ENCODE measurements at regions not wholly inside any gene's neighbourhood (a gene's known extent, or its start where the extent isn't known, plus 50 kb on each side); places are given as distances from the start of the nearest gene placed in this dataset.

- CTCF ChIA-PET: interaction anchor here (1.4 kb wide), 1 partner anchor 55 kb away, joined by 5 read pairs; no protein-coding TSS in a partner anchor
- no TSS peak for BruUV-seq (replicated peaks)
- H3K9ac ChIP-seq (replicated peaks; ENCODE audit: extremely low read depth, insufficient read depth, low read length): no peak overlapping the region
Measured at GRCh38 chr3:16104156-16104555, 70.3 kb upstream of the GALNT15 start.

GRCh38 chr3:16106050-16106449 lies 68.4 kb upstream of the GALNT15 start:
- BruUV-seq (replicated peaks): no TSS peak
- ChIA-PET CTCF (interaction anchor here (1.7 kb wide), 1 partner anchor 55 kb away, joined by 5 read pairs; no protein-coding TSS in a partner anchor), POLR2A (no interaction called here)
- H2AFZ ChIP-seq (ENCODE audit: low read depth, low read length): no peak overlapping the region
- peaks cover 0 to 3% of the 10 kb centered on the region in 2 experiments for H3K27me3 ChIP-seq (ENCODE audit: control insufficient read depth in 2 of 2, insufficient read depth in 2 of 2, low read length in 2 of 2)
- no peaks in the 10 kb centered on the region for H3K79me2 ChIP-seq (ENCODE audit: control insufficient read depth, insufficient read depth, low read length)
- H4K20me1 ChIP-seq (replicated peaks; ENCODE audit: control insufficient read depth, extremely low read depth, insufficient read depth, low read length): no peaks in the 10 kb centered on the region
- DNase-seq (ENCODE audit: low read depth, low spot score) (no peak), FAIRE-seq (no peak)
- H3K4me2 ChIP-seq (ENCODE audit: insufficient read depth, low read length): no peak overlapping the region
- no peak overlapping the region for H3K4me3 ChIP-seq (replicated peaks in 1 of 3; ENCODE audit: insufficient read depth in 1 of 3, low read depth in 1 of 3, low read length in 3 of 3)
- H3K36me3 ChIP-seq (ENCODE audit: control insufficient read depth in 2 of 2, extremely low read depth in 1 of 2, insufficient read depth in 2 of 2, low read length in 2 of 2): no peaks in the 10 kb centered on the region
- no peak overlapping the region for H3K27ac ChIP-seq (ENCODE audit: insufficient read depth, low read depth, low read length)
- H3K9me3 ChIP-seq (replicated peaks; ENCODE audit: control insufficient read depth, insufficient read depth, low read length): peaks cover under 1% of the 10 kb centered on the region
- H3K9ac ChIP-seq (replicated peaks; ENCODE audit: extremely low read depth, insufficient read depth, low read length): no peak overlapping the region
- no peaks in the 10 kb centered on the region for H3K9me1 ChIP-seq (replicated peaks; ENCODE audit: control insufficient read depth, extremely low read depth, insufficient read depth, low read length)
- peaks cover 12% of the 10 kb centered on the region for H3K4me1 ChIP-seq (ENCODE audit: control insufficient read depth, extremely low read depth, insufficient read depth, low read length)
- TF ChIP-seq MYC (IDR thresholded peaks at IDR 0.05; ENCODE audit: low read depth, low read length) (no peak), MAX (IDR thresholded peaks at IDR 0.05; ENCODE audit: insufficient read depth, insufficient read length) (no peak), POLR2A (IDR thresholded peaks at IDR 0.05; ENCODE audit: low read depth, low read length) (no peak), CTCF (IDR thresholded peaks at IDR 0.05; ENCODE audit: extremely low read depth in 1 of 2, insufficient read depth in 1 of 2, low read depth in 1 of 2, low read length in 2 of 2) (no peak), JUN (IDR thresholded peaks at IDR 0.05; ENCODE audit: borderline replicate concordance, insufficient read depth, insufficient read length, low read depth) (no peak), POLR2AphosphoS5 (IDR thresholded peaks at IDR 0.05; ENCODE audit: insufficient read depth, low read depth, low read length) (no peak)
- dilution Hi-C loops (cut with MboI; ENCODE audit: extremely low pct_ligation_motif_present, low sequenced_read_pairs) (no loop called here), intact Hi-C loops (cut with micrococcal nuclease) (no loop called here)

More at GRCh38 chr3:16104156-16104555, 70.3 kb upstream of the GALNT15 start:
- intact Hi-C loops (cut with micrococcal nuclease) (no loop called here), dilution Hi-C loops (cut with MboI; ENCODE audit: extremely low pct_ligation_motif_present, low sequenced_read_pairs) (no loop called here)
- no peaks in the 10 kb centered on the region for H4K20me1 ChIP-seq (replicated peaks; ENCODE audit: control insufficient read depth, extremely low read depth, insufficient read depth, low read length)
- no peaks in the 10 kb centered on the region for H3K4me1 ChIP-seq (ENCODE audit: control insufficient read depth, extremely low read depth, insufficient read depth, low read length)
- no peak overlapping the region for H3K4me2 ChIP-seq (ENCODE audit: insufficient read depth, low read length)
- no peaks in the 10 kb centered on the region for H3K9me1 ChIP-seq (replicated peaks; ENCODE audit: control insufficient read depth, extremely low read depth, insufficient read depth, low read length)
- peaks cover 0 to 3% of the 10 kb centered on the region in 2 experiments for H3K27me3 ChIP-seq (ENCODE audit: control insufficient read depth in 2 of 2, insufficient read depth in 2 of 2, low read length in 2 of 2)
- H3K27ac ChIP-seq (ENCODE audit: insufficient read depth, low read depth, low read length): no peak overlapping the region
- H3K36me3 ChIP-seq (ENCODE audit: control insufficient read depth in 2 of 2, extremely low read depth in 1 of 2, insufficient read depth in 2 of 2, low read length in 2 of 2): no peaks in the 10 kb centered on the region
- H2AFZ ChIP-seq (ENCODE audit: low read depth, low read length): no peak overlapping the region
- H3K79me2 ChIP-seq (ENCODE audit: control insufficient read depth, insufficient read depth, low read length): no peaks in the 10 kb centered on the region
- DNase-seq (ENCODE audit: low read depth, low spot score): no peak
- FAIRE-seq: no peak
- POLR2A ChIA-PET: no interaction called here
- no peak for TF ChIP-seq MAX (IDR thresholded peaks at IDR 0.05; ENCODE audit: insufficient read depth, insufficient read length)
- no peak for TF ChIP-seq GATA2 (IDR thresholded peaks at IDR 0.05; ENCODE audit: insufficient read depth, insufficient read length, low read depth, low read length)
- no peak for TF ChIP-seq FOS (IDR thresholded peaks at IDR 0.05; ENCODE audit: borderline replicate concordance, insufficient read depth, low read length)
- no peak for TF ChIP-seq EZH2 (IDR thresholded peaks at IDR 0.05; ENCODE audit: borderline replicate concordance, low read depth, low read length, severe bottlenecking)
- no peak for TF ChIP-seq MYC (IDR thresholded peaks at IDR 0.05; ENCODE audit: low read depth, low read length)
- no peak for TF ChIP-seq JUN (IDR thresholded peaks at IDR 0.05; ENCODE audit: borderline replicate concordance, insufficient read depth, insufficient read length, low read depth)
- H3K9me3 ChIP-seq (replicated peaks; ENCODE audit: control insufficient read depth, insufficient read depth, low read length): peaks cover 2% of the 10 kb centered on the region
- no peak overlapping the region for H3K4me3 ChIP-seq (replicated peaks in 1 of 3; ENCODE audit: insufficient read depth in 1 of 3, low read depth in 1 of 3, low read length in 3 of 3)

Data from endothelial cell of umbilical vein (primary cell).